Gastroesophageal sphincter (tissue), 4 donors: ENCODE measurements at regions not wholly inside any gene's neighbourhood (a gene's known extent, or its start where the extent isn't known, plus 50 kb on each side); places are given as distances from the start of the nearest gene placed in this dataset.

Source experiments
- ATAC-seq: fragments of 150-250 bp; one replicate; pipeline ENCODE4 v1.9.1; 2016; ENCODE audit warnings: mild to moderate bottlenecking, moderate library complexity
- H3K27ac ChIP-seq, 4 donors: fragments of 200-600 bp; sonication (generic) in 3 of 4; 1 replicate in 3 of 4; 2 replicates in 1 of 4; pipeline ENCODE4 v1.5.1; 2016 to 2019
- H3K27me3 ChIP-seq: fragments of 200-600 bp; sonication (generic); one replicate; pipeline ENCODE4 v1.5.1; 2019
- H3K36me3 ChIP-seq, 2 donors: fragments of 200-600 bp; sonication (generic); one replicate each; pipeline ENCODE4 v1.5.1; 2019; ENCODE audit warnings: control low read depth in 1 of 2
- H3K4me1 ChIP-seq, 3 donors: fragments of 200-600 bp; sonication (generic); 1 replicate in 2 of 3; 2 replicates in 1 of 3; pipeline ENCODE4 v1.5.1; 2016 to 2019; ENCODE audit warnings: control low read depth in 2 of 3
- H3K4me3 ChIP-seq, 2 donors: fragments of 200-600 bp; sonication (generic); one replicate each; pipeline ENCODE4 v1.5.1; 2019; ENCODE audit warnings: mild to moderate bottlenecking in 1 of 2, moderate library complexity in 1 of 2
- H3K9me3 ChIP-seq, 3 donors: fragments of 200-600 bp; sonication (generic); one replicate each; pipeline ENCODE4 v1.5.1; 2017 to 2019; ENCODE audit warnings: control low read depth in 2 of 3
- EP300 ChIP-seq: sonication (generic); formaldehyde crosslinking; IDR thresholded peaks from one replicate; pipeline ENCODE4 v1.6.1; 2017; ENCODE audit warnings: antibody characterized with exemption, mild to moderate bottlenecking
- POLR2A ChIP-seq, 2 donors: fragments of 450-650 bp; IDR thresholded peaks; one replicate each; pipeline ENCODE4 v1.6.1; 2017; ENCODE audit warnings: antibody characterized with exemption in 2 of 2, mild to moderate bottlenecking in 2 of 2, moderate library complexity in 1 of 2
- POLR2AphosphoS5 ChIP-seq: sonication (generic); formaldehyde crosslinking; IDR thresholded peaks from one replicate; pipeline ENCODE4 v1.6.1; 2017; ENCODE audit warnings: antibody characterized with exemption
- WGBS, 2 donors: methylation state at CpG; one replicate each; pipeline ENCODE4 v1.1.5; 2018; ENCODE audit warnings: low coverage in 1 of 2; 5-methylcytosine and 5-hydroxymethylcytosine counted together
- TF ChIP-seq, protein P1 (sequence below), 4 experiments: fragments of 200-600 bp in 2 of 4; fragments of 450-650 bp in 2 of 4; sonication (generic) in 1 of 4; IDR thresholded peaks; one replicate each; pipeline ENCODE4 v1.5.1; 2017 to 2019; ENCODE audit warnings: antibody characterized with exemption in 4 of 4, mild to moderate bottlenecking in 2 of 4, moderate library complexity in 2 of 4

DNA sequence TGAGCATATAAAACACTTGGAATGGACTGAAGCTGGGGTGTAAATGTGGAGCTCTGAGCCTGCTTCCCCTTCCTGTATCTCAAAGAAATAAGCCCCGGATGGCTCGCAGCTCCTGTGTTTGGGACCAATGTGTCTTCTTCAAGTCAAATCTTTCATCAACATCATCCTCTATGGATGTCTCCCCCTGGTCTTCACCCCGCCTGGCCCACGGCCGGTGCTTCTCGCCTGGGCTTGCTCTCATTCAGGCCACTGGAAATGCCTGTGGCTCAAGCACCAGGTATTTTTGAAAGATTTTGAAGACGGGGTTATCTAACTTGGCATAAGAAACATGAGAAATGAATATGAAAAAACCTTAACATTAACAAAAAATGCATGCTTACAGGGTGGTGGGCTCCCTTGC lies 769.8 kb downstream of the BRD1 start:
- Histone ChIP-seq H3K27me3 (peaks cover 58% of the 10 kb centered on the region), H3K36me3 (no peaks in the 10 kb centered on the region), H3K4me1 (no peaks in the 10 kb centered on the region), H3K9me3 (no peaks in the 10 kb centered on the region), H3K27ac (no peak overlapping the region), H3K4me3 (no peak overlapping the region)
- 58 to 75% methylated on average over 2 of the region's 7 CpGs for WGBS, 2 donors
- ATAC-seq, result no peak
- TF ChIP-seq, protein P1, sequence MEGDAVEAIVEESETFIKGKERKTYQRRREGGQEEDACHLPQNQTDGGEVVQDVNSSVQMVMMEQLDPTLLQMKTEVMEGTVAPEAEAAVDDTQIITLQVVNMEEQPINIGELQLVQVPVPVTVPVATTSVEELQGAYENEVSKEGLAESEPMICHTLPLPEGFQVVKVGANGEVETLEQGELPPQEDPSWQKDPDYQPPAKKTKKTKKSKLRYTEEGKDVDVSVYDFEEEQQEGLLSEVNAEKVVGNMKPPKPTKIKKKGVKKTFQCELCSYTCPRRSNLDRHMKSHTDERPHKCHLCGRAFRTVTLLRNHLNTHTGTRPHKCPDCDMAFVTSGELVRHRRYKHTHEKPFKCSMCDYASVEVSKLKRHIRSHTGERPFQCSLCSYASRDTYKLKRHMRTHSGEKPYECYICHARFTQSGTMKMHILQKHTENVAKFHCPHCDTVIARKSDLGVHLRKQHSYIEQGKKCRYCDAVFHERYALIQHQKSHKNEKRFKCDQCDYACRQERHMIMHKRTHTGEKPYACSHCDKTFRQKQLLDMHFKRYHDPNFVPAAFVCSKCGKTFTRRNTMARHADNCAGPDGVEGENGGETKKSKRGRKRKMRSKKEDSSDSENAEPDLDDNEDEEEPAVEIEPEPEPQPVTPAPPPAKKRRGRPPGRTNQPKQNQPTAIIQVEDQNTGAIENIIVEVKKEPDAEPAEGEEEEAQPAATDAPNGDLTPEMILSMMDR (IDR thresholded peaks at IDR 0.05), result no peak
- TF ChIP-seq POLR2AphosphoS5 (no peak), POLR2A (IDR thresholded peaks at IDR 0.05) (no peak), EP300 (no peak)

DNA sequence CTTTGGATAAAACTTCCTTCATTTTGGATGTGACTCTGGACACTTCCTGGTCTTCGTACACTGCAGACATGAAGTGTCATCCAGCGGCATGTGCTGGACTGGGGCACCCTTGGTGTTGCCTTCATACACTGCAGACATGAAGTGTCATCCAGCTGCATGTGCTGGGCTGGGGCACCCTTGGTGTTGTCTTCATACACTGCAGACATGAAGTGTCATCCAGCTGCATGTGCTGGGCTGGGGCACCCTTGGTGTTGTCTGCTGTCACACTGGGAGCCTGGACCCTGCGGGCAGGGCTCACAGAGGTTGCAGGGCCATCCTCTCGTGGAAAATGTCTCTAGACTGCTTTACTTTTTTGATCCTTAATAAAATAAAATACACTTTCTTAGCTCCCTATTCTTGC lies 771.4 kb downstream of the BRD1 start:
- ATAC-seq, result no peak
- H3K36me3 ChIP-seq, result no peaks in the 10 kb centered on the region
- no peaks in the 10 kb centered on the region for H3K9me3 ChIP-seq
- TF ChIP-seq POLR2A (IDR thresholded peaks at IDR 0.05) (no peak), EP300 (no peak)
- peaks cover 60% of the 10 kb centered on the region for H3K27me3 ChIP-seq
- H3K4me1 ChIP-seq, result no peaks in the 10 kb centered on the region
- no peak overlapping the region for H3K4me3 ChIP-seq
- 60 to 92% methylated on average over 1 to 2 of the region's 4 CpGs for WGBS, 2 donors
- H3K27ac ChIP-seq, result no peak overlapping the region

DNA sequence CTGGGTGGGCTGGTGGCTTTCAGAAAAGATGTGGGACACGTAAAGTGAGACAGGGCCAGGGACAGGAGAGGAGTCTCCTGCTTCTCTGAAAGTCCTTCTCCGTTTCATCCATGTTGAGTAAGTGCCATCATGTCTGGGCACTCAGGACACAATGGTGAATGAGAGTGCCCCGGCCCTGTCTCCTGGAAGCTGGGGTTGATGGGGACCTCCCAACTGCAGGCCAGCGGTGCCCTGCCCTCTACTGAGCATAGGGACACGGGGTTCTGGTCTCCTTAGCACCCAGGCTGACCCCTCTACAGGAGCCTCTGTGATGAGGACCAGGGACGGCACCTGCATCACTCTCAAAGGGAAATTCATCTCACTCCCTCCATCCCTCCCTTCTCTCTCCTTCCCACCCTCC lies 772.3 kb downstream of the BRD1 start:
- Histone ChIP-seq H3K27me3 (peaks cover 58% of the 10 kb centered on the region), H3K9me3 (no peaks in the 10 kb centered on the region), H3K27ac (no peak overlapping the region), H3K4me1 (no peaks in the 10 kb centered on the region), H3K36me3 (no peaks in the 10 kb centered on the region), H3K4me3 (no peak overlapping the region)
- ATAC-seq, result no peak
- TF ChIP-seq, protein P1 (IDR thresholded peaks at IDR 0.05), result no peak
- no peak for TF ChIP-seq POLR2A (IDR thresholded peaks at IDR 0.05)
- 79 to 94% methylated on average over 2 to 4 of the region's 6 CpGs for WGBS, 2 donors

DNA sequence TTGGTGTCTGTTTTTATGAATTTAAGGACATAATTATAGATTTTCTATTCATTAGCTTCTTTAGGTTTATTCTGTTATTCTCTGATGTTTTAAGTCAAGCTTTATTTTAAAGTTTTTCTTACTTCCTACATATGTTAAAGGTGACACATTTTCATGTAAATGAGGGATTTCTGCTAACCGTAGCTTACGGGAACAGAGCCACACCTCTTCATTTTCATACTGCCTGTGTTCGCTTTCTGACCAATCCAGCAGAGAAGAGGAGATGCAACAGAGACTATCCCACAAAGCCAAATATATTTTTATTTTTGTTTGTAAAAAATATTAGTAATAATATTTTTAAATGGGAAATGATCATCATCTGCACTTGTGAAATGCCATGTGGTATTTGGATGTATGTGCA lies 774.1 kb downstream of the BRD1 start:
- H3K27me3 ChIP-seq, result peaks cover 47% of the 10 kb centered on the region
- H3K4me1 ChIP-seq, result no peaks in the 10 kb centered on the region
- TF ChIP-seq POLR2A (IDR thresholded peaks at IDR 0.05) (no peak), EP300 (no peak), POLR2AphosphoS5 (no peak)
- TF ChIP-seq, protein P1 (IDR thresholded peaks at IDR 0.05), result no peak
- H3K36me3 ChIP-seq, result no peaks in the 10 kb centered on the region
- no peak overlapping the region for H3K27ac ChIP-seq
- no peak for ATAC-seq
- H3K9me3 ChIP-seq, result no peaks in the 10 kb centered on the region
- 78 to 89% methylated on average over 3 of the region's 3 CpGs for WGBS, 2 donors
- no peak overlapping the region for H3K4me3 ChIP-seq

DNA sequence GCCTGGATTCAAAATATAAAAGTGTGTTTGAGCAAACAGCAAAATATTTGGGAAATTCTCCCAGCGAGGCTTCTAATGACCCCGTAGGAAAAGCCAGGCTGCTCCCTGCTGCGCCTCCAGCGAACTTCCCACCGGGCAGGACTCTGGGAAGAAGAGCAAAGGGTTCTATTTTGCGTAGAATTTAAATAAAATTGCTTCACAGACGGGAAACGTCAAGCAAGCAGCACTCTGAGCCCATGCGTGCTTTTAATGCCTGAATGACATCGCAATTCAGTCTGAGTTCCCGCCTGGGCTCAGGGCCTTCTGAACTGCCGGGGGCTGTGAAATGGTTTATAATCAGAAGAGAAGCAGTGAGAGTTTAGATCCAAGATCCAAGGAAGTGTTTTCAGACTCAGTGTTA lies 775.1 kb downstream of the BRD1 start:
- no peak for ATAC-seq
- Histone ChIP-seq H3K9me3 (no peaks in the 10 kb centered on the region), H3K27ac (no peak overlapping the region), H3K36me3 (no peaks in the 10 kb centered on the region), H3K4me1 (no peaks in the 10 kb centered on the region), H3K27me3 (peaks cover 40% of the 10 kb centered on the region), H3K4me3 (peak overlapping the region; percentile 7 to 43)
- TF ChIP-seq EP300 (no peak), POLR2AphosphoS5 (no peak), POLR2A (IDR thresholded peaks at IDR 0.05) (no peak)
- TF ChIP-seq, protein P1 (IDR thresholded peaks at IDR 0.05), result no peak
- WGBS, 2 donors, result 63 to 72% methylated on average over 6 to 12 of the region's 12 CpGs
